Suppressor macrophage treated with lipopolysaccharide for 4 hours (primary cell): ENCODE measurements at regions not wholly inside any gene's neighbourhood (a gene's known extent, or its start where the extent isn't known, plus 50 kb on each side); places are given as distances from the start of the nearest gene placed in this dataset.

Experiments used
- DNase-seq: peaks from one replicate; pipeline ENCODE4 v3.0.0-alpha.2; 2020

DNA sequence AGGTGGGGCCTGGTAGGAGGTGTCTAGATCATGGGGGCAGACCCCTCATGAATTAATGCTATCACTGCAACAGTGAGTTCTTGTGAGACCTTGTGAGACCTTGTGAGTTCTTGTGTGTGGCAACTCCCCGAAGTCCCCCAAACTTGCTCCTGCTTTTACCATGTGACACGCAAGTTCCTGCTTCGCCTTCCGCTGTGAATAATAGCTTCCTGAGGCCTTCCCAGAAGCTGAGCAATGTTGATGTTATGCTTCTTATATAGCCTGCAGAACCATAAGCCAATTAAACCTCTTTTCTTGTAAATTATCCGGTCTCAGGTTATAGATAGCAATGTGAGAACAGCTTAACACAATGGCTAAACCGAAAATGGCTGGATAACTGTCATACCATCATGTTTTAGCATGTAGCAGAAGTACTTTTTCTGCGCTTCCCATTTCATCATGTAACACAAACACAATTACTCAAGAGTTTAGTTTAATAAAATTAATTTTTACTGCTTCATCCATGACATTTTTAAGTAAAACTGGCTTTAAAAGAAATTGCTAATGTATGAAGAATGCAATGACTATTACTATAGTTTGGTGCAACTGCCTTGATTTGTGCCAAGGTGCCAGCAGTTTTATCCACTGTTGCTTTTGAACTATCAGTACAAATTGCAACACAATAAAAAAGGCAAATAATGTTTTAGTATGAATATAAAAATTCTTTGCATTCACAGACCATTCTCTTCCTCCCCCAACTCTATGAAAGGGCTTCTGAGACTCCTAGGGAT lies 87.7 kb upstream of the TMEM168 start:
- DNase-seq: peak; percentile 15

DNA sequence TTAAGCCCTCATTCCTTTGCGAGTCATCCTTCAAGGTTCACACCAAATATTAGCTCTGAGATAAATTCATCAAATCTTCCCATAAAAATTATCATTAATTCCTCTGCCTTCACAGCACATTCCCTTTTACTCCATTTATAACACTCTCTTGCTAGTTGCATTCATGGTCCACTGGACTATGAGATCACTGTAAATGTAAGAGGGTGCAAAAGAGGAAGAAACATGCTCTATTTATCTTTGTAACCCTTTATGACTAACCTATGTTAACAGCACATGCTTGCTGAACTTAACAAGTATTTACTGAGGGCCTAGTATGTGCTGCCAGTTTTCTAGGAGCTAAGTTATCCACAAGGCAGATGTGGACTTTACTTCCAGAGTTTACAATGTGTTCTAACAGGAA lies 86.7 kb upstream of the TMEM168 start:
- DNase-seq: peak; percentile 9

DNA sequence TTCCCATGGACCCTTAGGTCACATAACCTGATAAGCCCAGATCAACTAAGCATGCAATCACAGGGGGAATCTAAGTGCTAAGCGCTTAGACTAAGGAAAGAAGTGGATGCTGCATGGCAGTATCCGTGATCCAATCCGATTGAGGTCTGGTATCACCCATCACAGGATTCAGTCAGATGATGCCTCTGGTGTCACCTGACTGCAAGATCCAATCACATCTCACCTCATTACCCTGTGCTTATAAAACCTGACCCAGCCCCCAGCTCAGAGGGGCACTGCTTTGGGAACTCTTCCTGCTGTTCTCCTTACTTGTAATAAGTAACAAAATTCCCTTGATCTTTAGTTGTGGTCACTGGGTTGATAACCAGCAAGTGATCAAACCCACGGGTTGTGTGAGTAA lies 84.7 kb upstream of the TMEM168 start:
- no peak for DNase-seq

DNA sequence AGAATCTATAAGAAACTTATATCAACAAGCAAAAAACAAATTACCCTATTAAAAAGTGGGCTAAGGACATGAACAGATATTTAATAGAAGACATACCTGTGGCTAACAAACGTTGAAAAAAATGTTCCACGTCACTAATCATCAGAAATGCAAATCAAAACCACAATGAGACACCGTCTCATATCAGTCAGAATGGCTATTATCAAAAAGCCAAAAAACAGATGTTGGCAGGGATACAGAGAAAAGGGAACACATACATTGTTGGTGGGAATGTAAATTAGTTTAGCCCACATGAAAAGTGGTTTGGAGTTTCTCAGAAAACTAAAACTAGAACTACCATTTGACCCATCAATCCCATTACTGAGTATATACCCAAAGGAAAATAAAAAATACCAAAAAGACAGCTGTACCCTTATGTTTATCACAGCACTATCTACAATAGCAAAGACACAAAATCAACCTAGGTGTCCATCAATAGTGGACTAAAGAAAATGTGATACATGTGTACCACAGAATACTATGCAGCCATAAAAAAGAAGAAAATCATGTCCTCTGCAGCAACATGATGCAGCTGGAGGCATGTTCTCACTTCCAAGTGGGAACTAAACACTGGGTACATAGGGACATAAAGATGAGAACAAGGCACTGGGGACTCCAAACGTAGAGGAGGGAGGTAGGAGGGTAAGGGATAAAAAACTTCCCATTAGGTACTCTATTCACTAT lies 83.8 kb upstream of the TMEM168 start:
- DNase-seq: no peak

DNA sequence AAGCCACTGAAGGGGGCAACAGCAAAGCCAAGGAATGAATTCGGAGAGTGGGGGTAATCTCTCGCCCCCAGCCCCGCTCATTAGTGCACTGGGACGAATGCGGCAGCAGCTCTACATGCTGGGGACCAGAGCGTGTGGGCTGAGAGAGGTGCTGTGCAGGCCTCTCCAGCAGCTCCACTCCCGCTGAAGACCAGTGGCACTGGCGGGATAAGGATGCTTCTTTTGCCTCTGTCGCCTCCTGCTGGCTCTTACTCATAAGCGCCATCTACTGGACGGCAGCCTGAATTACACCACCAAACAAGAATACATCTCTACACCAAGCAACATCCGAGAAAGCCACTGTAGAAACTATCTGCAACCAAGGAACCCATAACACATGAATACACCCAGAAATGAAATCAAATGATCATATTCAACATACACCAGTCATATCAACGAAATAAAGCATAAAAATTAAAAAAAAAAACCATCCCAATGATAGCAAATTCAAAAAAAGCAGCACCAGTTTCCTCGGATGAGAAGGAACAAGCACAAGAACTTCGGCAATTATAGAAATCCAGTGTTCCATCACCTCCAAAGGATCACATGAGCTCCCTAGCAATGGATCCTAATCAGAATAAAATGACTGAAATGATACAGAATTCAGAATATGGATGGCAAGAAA lies 79.0 kb upstream of the TMEM168 start:
- DNase-seq: peak; percentile 39

DNA sequence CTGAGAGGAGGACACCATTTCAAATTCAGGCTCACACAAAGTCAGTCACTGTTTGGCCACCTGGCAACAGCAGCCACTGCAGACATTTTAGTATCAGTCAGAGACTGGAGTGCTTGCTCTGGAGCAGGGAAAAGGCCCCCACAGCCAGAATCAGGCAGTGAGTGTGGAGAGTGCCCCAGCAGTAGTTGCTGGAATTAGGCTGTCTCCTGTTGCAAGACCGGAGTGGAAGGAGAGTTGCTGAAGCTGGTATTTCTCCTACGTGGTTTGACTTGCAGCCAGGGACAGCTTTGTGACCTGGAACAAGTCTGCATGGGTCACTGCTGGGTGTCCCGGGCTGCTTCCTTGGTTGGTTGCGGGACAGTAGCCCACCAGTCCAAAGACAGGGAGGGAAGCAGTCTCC lies 78.4 kb upstream of the TMEM168 start:
- no peak for DNase-seq

DNA sequence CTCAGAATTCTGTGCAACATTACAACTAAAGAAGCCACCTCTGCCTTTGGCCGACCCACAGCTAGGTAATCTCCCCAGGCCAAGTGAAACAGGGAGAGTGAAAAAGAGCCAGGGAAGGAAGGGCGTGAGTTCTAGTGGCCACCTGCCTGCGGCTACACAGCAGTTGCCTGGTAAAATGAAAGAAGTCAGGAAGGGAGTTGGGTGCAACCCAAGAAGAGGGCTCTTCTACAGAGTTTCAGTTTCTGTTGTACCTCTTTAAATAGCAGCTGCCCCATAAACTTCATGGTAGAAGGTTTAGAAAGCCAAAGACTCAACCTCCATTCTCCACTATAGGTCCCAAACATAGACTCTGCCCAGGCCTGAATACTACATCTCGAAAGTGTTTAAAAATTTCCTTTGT lies 76.2 kb upstream of the TMEM168 start:
- DNase-seq: no peak

DNA sequence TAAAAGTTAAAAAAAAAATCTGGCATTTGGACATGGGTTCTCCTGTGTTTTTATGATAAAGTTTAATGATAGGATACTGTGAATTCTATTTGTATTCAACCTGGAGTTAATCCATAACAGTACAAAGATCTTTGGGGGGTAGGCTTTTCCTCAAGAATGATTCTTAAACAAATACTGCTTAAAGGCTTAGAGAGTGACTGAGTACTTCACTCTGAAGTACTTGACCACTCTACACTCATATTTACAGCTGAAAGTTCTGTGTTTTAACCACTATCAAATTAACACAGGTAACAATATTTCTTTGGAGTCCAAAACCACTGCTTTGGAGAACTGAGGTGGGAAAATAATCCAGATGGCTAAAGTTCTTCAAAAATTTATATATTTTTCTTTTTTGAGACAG lies 74.2 kb upstream of the TMEM168 start:
- DNase-seq: no peak

DNA sequence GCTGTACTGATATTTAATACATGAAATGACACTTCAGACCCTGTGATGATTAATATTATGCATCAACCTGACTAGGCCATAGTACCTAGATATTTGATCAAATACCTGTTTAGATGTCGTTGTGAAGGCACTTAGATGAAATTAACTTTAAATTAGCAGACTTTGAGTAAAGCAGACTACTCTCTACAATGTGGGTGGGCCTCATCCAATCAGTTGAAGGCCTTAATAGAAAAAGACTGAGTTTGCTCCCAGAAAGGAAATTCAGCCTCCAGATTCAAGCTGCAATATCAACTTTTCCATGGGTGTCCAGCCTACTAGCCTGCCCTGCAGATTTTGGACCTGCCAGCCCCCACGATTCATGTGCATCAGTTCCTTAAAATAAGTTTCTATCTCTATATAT lies 68.6 kb upstream of the TMEM168 start:
- DNase-seq: no peak

DNA sequence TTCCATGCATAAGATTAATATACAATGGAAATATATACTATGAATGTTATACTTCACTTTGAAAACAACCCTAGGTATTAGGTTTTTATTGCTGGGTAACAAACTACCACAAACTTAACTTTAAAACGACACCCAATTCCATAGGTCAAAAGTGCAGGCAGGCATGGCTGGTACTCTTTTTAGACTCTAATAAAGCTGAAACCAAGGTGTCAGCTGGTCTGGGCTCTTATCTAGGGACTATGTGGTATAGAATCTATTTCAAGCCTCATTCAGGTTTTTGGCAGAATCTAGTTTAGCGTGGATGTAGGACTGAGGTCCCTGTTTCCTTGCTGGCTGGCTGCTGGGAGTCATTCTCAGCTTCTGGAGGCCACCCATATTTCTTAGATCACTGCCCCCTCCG lies 65.0 kb upstream of the TMEM168 start:
- no peak for DNase-seq

DNA sequence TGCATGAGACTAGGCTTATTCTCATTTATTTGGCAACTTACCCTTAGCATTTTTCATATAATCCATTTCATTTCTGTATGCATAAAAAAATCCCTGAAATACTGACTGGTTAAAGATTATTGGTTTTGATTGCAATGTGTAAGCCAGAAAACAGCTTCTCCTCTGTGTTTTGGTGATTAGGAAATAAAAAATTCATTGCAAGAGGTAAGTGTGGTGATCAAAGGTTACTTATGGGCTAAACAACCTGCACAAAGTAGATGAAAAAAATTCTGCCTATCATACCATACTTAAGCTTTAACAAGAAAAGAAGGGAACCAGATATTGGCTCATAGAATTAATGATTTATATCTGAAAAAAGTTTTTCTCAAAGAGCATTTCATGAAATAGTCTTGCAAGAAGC lies 64.0 kb upstream of the TMEM168 start:
- no peak for DNase-seq

DNA sequence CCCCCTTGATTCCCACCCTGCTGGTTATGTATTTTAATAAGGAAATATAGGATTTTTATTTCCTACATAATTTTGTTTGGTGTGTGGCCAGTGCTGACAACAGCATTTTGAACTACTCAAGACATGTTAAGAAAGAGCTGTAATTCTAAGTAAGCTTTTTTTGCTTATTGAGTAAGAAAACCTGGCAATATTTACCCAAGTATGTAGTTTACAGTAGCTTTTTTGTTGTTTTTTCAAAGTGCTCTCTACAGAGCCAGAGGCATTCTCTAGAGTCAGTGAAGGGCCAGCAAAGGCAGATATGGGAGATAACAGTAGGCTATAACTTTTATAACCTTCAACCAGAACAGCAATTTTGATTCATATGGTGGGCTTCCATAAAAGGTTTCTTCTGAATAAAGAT lies 63.2 kb upstream of the TMEM168 start:
- DNase-seq: no peak

DNA sequence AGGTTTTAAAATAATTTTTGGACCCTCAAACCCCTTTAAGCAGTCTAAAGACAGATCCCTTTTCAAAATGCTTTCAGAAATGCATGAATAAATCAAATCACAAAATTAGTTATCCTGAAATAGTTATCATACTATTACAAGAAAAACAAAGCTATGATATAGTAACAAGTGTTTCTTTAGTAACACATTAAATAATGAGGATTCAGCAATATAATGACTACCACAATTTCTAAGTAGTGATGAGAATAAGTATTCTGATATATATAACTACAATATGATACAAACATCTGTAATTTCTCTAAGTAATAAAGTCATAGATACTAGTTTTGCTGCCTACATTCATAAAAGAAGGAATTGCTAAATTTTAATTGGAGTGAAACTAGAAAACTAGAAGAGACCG lies 53.0 kb upstream of the TMEM168 start:
- no peak for DNase-seq
